Mesodermal cell (in vitro differentiated cells): ENCODE measurements at regions not wholly inside any gene's neighbourhood (a gene's known extent, or its start where the extent isn't known, plus 50 kb on each side); places are given as distances from the start of the nearest gene placed in this dataset.
"Not testable (repeated sequence)": the region's sequence is repeated elsewhere in the genome, so short reads cannot be mapped to it uniquely, and the experiment has no call there.

Source experiments
- H3K27ac ChIP-seq: 2 replicates; pipeline ENCODE4 v1.7.0; 2013; ENCODE audit warnings: mild to moderate bottlenecking, low read depth, low read length, moderate library complexity; ENCODE audit not compliant: severe bottlenecking
- H3K36me3 ChIP-seq: 2 replicates; pipeline ENCODE4 v1.7.1; 2013; ENCODE audit warnings: mild to moderate bottlenecking, low read length, moderate library complexity; ENCODE audit not compliant: control insufficient read depth, insufficient read depth
- H3K4me1 ChIP-seq: one replicate; pipeline ENCODE4 v1.7.1; 2013; ENCODE audit warnings: mild to moderate bottlenecking, low read length; ENCODE audit not compliant: insufficient read depth, control insufficient read depth, poor library complexity, severe bottlenecking
- H3K4me3 ChIP-seq: 2 replicates; pipeline ENCODE4 v1.7.0; 2013; ENCODE audit warnings: low read length, control low read depth, mild to moderate bottlenecking; ENCODE audit not compliant: insufficient read depth, poor library complexity, severe bottlenecking; ENCODE audit errors: extremely low read depth
- H3K9me3 ChIP-seq: 2 replicates; pipeline ENCODE4 v1.7.1; 2013; ENCODE audit warnings: mild to moderate bottlenecking, low read length, moderate library complexity; ENCODE audit not compliant: control insufficient read depth
- WGBS, 2 experiments: methylation state at CpG; one replicate each; pipeline ENCODE4 v1.1.5; 2013; ENCODE audit warnings: missing lambda C conversion rate in 2 of 2; ENCODE audit not compliant: insufficient coverage in 2 of 2; 5-methylcytosine and 5-hydroxymethylcytosine counted together

- H3K4me3 ChIP-seq, result no peak overlapping the region
- WGBS, 2 experiments, result 87% methylated on average over 24 to 29 of the region's 31 CpGs
Observed at GRCh38 chr1:102234753-102235359, 238.1 kb upstream of the OLFM3 start.

DNA sequence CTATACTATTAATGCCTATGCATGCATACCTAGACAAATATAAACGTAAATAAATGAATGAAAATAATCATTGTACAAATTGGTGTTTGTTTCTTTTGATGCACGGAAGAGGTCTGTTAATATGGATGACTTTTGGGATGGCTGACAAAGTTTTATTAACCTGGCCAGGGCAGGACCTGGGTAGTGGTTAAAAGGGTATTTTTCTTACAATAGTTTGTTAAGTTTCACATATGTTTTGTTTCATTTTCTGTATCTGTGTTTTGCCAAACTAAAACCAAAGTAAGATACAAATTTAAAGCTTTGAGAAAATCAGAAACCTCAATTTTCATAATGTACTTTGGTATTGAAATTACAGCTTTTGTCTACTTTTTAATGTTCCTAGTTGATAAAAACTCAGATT is 222.7 kb upstream of the OLFM3 start:
- H3K4me3 ChIP-seq, result no peak overlapping the region
- H3K27ac ChIP-seq, result no peak overlapping the region
- no peaks in the 10 kb centered on the region for H3K4me1 ChIP-seq
- WGBS, 2 experiments, result 100% methylated on average over 1 of the region's 2 CpGs; no CpG with 5 or more reads in 1 of the 2 experiments
- H3K36me3 ChIP-seq, result no peaks in the 10 kb centered on the region
- H3K9me3 ChIP-seq, result no peaks in the 10 kb centered on the region

More at GRCh38 chr1:102234753-102235359, 238.1 kb upstream of the OLFM3 start:
- H3K9me3 ChIP-seq, result no peaks in the 10 kb centered on the region
- no peaks in the 10 kb centered on the region for H3K4me1 ChIP-seq
- no peaks in the 10 kb centered on the region for H3K36me3 ChIP-seq
- H3K27ac ChIP-seq, result no peak overlapping the region

- H3K9me3 ChIP-seq, H3K4me1 ChIP-seq, H3K4me3 ChIP-seq, H3K27ac ChIP-seq, H3K36me3 ChIP-seq: not testable (repeated sequence)
- 90 to 93% methylated on average over 2 to 3 of the region's 3 CpGs for WGBS, 2 experiments
Observed at GRCh38 chr1:102210891-102211290, 214.2 kb upstream of the OLFM3 start.

DNA sequence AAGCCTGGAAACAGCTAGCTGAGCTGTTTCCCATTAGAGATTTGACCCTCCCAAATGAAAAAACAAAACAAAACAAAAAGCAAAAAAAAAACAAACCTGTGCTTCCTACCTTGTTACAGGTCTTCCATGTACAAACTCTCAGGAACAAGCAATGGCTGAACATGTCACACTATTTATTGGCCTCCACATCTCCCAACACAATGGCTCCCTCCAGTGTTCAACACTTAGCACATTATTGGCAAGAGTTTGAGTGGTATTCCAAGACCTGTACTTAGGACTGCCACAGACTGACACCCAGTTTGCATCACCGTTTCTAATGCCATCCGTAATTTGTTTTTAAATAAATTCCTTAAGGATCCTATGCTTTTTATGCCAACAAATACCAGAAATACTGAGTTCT is 195.0 kb upstream of the OLFM3 start:
- WGBS, 2 experiments, result 33% methylated on average over 2 of the region's 2 CpGs; no CpG with 5 or more reads in 1 of the 2 experiments
- Histone ChIP-seq H3K9me3 (no peaks in the 10 kb centered on the region), H3K4me1 (no peaks in the 10 kb centered on the region), H3K27ac (no peak overlapping the region), H3K4me3 (no peak overlapping the region), H3K36me3 (no peaks in the 10 kb centered on the region)

DNA sequence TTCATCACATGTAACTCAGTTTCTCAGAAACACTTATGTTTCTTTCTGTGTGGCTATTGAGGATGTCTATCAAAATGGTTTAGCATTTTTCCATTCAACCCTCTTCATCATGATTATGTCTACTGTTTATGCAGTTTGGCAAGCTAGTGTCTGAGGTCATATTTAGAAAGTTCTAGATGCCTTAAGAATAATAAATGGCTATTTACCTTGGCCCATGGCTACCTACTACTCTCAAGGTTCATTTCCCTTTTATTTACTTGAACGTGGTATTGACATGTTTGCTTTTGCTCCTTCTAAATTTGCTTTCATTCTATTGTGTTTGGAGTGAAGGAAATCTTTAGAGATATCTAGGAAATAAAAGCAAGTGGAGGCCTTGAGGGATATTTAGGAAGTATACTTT is 193.7 kb upstream of the OLFM3 start:
- Histone ChIP-seq H3K4me1 (no peaks in the 10 kb centered on the region), H3K27ac (no peak overlapping the region), H3K36me3 (no peaks in the 10 kb centered on the region), H3K4me3 (no peak overlapping the region), H3K9me3 (no peaks in the 10 kb centered on the region)
- 80% methylated on average over 1 of the region's 1 CpG; no CpG with 5 or more reads in 1 of the 2 experiments for WGBS, 2 experiments

- Histone ChIP-seq H3K9me3 (no peaks in the 10 kb centered on the region), H3K27ac (no peak overlapping the region), H3K36me3 (no peaks in the 10 kb centered on the region), H3K4me1 (no peaks in the 10 kb centered on the region), H3K4me3 (no peak overlapping the region)
- WGBS, 2 experiments, result 67 to 100% methylated on average over 1 of the region's 2 CpGs
Observed at GRCh38 chr1:102186536-102186935, 189.8 kb upstream of the OLFM3 start.

- H3K9me3 ChIP-seq, result no peaks in the 10 kb centered on the region
- H3K4me1 ChIP-seq, result no peaks in the 10 kb centered on the region
- no peaks in the 10 kb centered on the region for H3K36me3 ChIP-seq
- H3K4me3 ChIP-seq, result no peak overlapping the region
- WGBS, 2 experiments, result 91% methylated on average over 1 of the region's 1 CpG; no CpG with 5 or more reads in 1 of the 2 experiments
- H3K27ac ChIP-seq, result no peak overlapping the region
Observed at GRCh38 chr1:102185260-102185659, 188.5 kb upstream of the OLFM3 start.

DNA sequence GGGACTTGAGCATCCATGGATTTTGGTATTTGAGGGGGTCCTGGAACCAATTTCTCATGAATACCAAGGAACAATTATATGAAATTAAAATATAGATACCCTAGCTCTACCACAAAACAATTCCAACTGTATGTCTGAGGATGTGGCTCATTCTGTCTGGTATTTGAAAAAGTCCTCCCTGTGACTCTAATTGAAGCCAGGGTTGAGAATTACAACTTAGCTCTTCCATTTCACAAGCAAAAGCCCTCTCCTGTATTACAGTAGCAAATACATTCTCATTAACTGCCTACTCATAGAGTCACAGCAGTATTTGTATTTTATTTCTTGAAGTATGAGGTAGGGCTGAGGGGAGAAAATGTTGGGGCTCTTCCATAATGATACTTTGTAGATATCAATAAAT is 187.8 kb upstream of the OLFM3 start:
- H3K27ac ChIP-seq, result no peak overlapping the region
- H3K4me1 ChIP-seq, result no peaks in the 10 kb centered on the region
- no peaks in the 10 kb centered on the region for H3K9me3 ChIP-seq
- H3K4me3 ChIP-seq, result no peak overlapping the region
- no peaks in the 10 kb centered on the region for H3K36me3 ChIP-seq

DNA sequence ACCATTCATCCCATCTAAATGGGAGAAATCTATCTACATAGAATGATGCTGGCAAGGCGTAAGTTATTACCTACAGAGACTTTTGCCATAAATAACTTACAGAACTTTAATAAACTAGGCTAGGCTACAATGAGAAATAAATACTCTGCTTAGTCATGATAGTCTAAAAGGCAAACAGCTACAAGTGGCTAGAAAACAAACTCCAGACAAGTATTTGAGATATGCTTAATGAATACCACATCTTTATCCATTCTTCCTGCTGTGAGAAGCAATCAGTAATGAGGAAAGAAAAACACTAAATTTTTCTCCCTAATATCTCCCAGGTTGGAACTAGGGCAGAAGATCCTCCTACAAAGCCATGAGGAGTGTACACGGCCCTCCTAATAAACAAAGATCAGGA is 187.0 kb upstream of the OLFM3 start:
- Histone ChIP-seq H3K4me1 (no peaks in the 10 kb centered on the region), H3K9me3 (no peaks in the 10 kb centered on the region), H3K36me3 (no peaks in the 10 kb centered on the region), H3K27ac (no peak overlapping the region), H3K4me3 (no peak overlapping the region)
- no CpG with 5 or more reads among the region's 2 CpGs for WGBS, 2 experiments

GRCh38 chr1:102182603-102183260 is 186.0 kb upstream of the OLFM3 start:
- WGBS, 2 experiments, result 94% methylated on average over 3 of the region's 5 CpGs; no CpG with 5 or more reads in 1 of the 2 experiments

GRCh38 chr1:102181341-102181740 is 184.6 kb upstream of the OLFM3 start:
- Histone ChIP-seq H3K27ac (no peak overlapping the region), H3K9me3 (no peaks in the 10 kb centered on the region), H3K4me1 (no peaks in the 10 kb centered on the region), H3K4me3 (no peak overlapping the region), H3K36me3 (no peaks in the 10 kb centered on the region)
- WGBS, 2 experiments, result no CpG with 5 or more reads among the region's 2 CpGs

More at GRCh38 chr1:102182603-102183260, 186.0 kb upstream of the OLFM3 start:
- Histone ChIP-seq H3K27ac (no peak overlapping the region), H3K9me3 (no peaks in the 10 kb centered on the region), H3K4me1 (no peaks in the 10 kb centered on the region), H3K36me3 (no peaks in the 10 kb centered on the region), H3K4me3 (no peak overlapping the region)
